Omental fat pad (tissue), 3 donors: ENCODE measurements at regions not wholly inside any gene's neighbourhood (a gene's known extent, or its start where the extent isn't known, plus 50 kb on each side); places are given as distances from the start of the nearest gene placed in this dataset.

ENCODE experiments used
- ATAC-seq: fragments of 150-250 bp; one replicate; pipeline ENCODE4 v1.9.1; 2016; ENCODE audit warnings: mild to moderate bottlenecking, moderate library complexity; ENCODE audit not compliant: low FRiP score
- DNase-seq: peaks from one replicate; pipeline ENCODE4 v3.0.0-alpha.2; 2019; ENCODE audit warnings: low spot score
- TF ChIP-seq, protein P1 (sequence below), 3 donors: fragments of 450-650 bp; IDR thresholded peaks; one replicate each; pipeline ENCODE4 v1.5.1; 2016 to 2017; ENCODE audit warnings: antibody characterized with exemption in 3 of 3, mild to moderate bottlenecking in 3 of 3, moderate library complexity in 2 of 3

DNA sequence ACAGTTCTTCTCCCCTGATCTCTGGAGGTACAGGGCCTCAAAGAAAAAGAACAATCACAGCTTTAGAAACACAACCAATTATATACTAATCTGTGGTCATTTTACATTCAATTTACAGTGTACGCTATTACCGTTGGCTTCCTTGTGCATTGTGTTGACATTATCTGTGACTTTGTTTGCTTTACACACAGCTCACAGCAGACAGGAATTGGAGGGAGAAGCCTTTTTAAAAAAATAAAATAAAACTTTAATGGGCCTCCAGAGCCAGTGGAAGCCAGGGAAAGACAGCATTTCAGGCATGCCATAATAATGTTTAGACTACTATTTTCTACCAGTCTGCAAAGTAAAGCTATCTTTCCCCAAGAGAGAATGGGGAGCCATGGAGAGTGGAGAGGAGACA lies 179.0 kb upstream of the ADO start:
- DNase-seq, result no peak
- no peak for ATAC-seq
- TF ChIP-seq, protein P1, sequence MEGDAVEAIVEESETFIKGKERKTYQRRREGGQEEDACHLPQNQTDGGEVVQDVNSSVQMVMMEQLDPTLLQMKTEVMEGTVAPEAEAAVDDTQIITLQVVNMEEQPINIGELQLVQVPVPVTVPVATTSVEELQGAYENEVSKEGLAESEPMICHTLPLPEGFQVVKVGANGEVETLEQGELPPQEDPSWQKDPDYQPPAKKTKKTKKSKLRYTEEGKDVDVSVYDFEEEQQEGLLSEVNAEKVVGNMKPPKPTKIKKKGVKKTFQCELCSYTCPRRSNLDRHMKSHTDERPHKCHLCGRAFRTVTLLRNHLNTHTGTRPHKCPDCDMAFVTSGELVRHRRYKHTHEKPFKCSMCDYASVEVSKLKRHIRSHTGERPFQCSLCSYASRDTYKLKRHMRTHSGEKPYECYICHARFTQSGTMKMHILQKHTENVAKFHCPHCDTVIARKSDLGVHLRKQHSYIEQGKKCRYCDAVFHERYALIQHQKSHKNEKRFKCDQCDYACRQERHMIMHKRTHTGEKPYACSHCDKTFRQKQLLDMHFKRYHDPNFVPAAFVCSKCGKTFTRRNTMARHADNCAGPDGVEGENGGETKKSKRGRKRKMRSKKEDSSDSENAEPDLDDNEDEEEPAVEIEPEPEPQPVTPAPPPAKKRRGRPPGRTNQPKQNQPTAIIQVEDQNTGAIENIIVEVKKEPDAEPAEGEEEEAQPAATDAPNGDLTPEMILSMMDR (IDR thresholded peaks at IDR 0.05), result no peak

GRCh38 chr10:62626079-62626478 lies 178.4 kb upstream of the ADO start:
- ATAC-seq (no peak), DNase-seq (no peak)
- TF ChIP-seq, protein P1 (IDR thresholded peaks at IDR 0.05), result no peak

GRCh38 chr10:62626817-62627216 lies 177.7 kb upstream of the ADO start:
- ATAC-seq (no peak), DNase-seq (no peak)
- TF ChIP-seq, protein P1 (IDR thresholded peaks at IDR 0.05), result no peak

DNA sequence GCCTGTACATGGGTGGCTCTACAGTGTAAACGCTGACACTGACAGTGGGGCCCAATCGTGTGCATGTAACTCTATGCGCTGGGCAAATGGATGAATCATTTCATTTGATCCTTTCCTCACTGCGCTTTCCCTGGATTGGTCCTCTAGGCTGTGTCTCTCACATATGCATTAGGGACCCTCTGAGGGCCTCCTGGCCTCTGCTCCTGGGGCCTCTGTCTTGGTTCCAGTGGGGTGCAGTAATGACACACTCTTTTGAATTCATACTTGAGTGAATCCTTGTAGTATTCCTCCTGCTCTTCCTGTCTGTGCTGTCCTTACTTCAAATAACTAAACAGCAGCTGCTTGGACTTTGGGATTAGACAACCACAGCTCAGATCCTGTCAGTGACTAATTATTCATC lies 176.5 kb upstream of the ADO start:
- no peak for ATAC-seq
- DNase-seq, result no peak
- TF ChIP-seq, protein P1 (IDR thresholded peaks at IDR 0.05), result no peak

DNA sequence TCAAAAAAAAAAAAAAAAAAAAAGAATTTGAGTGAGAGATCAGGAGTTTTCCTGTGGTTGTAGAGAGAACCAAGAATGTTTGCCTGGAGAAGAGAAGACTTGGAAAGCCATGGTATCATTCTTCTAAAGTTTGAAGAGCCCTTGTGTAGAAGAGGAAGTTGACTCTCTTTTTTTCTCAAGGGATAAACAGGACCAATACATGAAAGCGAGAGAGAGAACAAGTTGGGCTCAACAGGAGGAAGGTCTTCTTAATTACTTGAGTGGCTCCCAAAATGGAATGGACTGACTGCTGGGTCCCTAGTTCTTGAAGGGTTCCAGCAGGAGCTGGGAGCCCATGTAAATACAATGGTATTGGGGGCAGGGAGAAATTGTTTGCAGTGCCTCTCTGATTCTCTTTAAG lies 173.3 kb upstream of the ADO start:
- no peak for ATAC-seq
- DNase-seq, result no peak
- TF ChIP-seq, protein P1 (IDR thresholded peaks at IDR 0.05), result no peak

- DNase-seq (no peak), ATAC-seq (no peak)
- TF ChIP-seq, protein P1 (IDR thresholded peaks at IDR 0.05), result no peak
Observed at GRCh38 chr10:62632071-62632809, 172.3 kb upstream of the ADO start.

DNA sequence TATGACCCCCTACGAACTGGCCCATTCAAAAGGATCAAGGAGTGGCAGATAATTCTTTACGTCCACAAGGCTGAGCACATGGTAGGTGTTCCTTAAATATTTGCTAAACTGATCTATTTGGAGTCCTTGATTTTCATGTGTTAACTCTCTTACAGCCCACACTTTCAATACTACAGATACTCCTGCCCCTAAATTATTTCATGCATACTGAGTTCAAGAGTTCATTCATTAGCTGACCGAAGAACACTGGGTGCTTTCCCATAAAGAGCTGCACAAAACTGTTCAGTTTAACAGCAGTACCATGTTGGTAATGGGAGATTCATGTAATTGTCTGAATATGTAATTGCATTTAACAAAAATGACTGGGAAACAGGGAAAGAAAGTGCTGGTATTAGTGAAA lies 170.5 kb upstream of the ADO start:
- no peak for ATAC-seq
- DNase-seq, result no peak
- TF ChIP-seq, protein P1 (IDR thresholded peaks at IDR 0.05), result no peak
